ENCODE measurements at regions not wholly inside any gene's neighbourhood (a gene's known extent, or its start where the extent isn't known, plus 50 kb on each side); places are given as distances from the start of the nearest gene placed in this dataset.

DNA sequence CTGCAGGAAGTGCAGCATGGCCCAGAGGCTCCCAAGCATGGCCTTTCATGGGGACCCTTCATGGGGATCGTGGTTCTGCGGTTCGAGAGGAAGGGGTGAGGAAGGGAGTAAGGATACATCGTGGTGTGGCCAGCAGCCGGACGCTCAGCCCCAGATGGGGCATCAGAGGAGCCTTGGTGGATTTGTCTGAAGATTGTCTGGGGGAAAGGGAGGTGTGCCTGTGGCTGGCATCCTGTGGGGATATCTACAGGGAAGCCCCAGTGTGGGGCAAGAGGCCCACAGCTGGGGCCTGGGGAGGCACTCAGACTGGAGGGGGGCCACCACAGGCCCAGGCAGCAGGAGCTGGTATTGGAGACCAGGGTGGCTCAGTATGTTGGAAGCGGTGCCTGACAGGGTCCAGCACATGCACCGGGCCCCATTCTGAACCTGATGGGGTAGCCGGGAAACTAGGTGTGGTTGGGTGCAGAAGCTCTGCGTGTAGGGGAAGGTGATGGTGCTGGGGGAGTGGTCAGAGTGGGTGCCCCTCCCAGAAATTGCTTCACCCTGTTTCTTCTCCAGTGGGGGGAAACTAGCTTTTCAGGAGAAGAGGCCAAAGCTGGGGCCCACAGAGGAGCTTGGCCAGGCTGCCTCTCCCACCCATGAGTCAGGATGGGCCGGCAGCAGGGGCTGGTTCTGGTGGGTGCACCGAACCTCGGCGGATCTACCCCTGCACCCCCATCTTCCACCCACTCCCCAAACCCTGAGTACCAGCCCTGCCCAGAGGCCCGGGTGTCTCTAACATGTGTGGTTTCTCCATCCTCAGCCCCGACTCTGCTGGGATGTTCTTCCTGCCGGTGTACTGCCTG is 274.4 kb upstream of the HDAC4 start:
- TF ChIP-seq POLR2A (IDR thresholded peaks at IDR 0.05) = no peak
- TF ChIP-seq, protein P1, sequence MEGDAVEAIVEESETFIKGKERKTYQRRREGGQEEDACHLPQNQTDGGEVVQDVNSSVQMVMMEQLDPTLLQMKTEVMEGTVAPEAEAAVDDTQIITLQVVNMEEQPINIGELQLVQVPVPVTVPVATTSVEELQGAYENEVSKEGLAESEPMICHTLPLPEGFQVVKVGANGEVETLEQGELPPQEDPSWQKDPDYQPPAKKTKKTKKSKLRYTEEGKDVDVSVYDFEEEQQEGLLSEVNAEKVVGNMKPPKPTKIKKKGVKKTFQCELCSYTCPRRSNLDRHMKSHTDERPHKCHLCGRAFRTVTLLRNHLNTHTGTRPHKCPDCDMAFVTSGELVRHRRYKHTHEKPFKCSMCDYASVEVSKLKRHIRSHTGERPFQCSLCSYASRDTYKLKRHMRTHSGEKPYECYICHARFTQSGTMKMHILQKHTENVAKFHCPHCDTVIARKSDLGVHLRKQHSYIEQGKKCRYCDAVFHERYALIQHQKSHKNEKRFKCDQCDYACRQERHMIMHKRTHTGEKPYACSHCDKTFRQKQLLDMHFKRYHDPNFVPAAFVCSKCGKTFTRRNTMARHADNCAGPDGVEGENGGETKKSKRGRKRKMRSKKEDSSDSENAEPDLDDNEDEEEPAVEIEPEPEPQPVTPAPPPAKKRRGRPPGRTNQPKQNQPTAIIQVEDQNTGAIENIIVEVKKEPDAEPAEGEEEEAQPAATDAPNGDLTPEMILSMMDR (IDR thresholded peaks at IDR 0.05) = no peak

All from tibial nerve (tissue), 3 donors.